ENCODE measurements at regions not wholly inside any gene's neighbourhood (a gene's known extent, or its start where the extent isn't known, plus 50 kb on each side); places are given as distances from the start of the nearest gene placed in this dataset.

GRCh38 chr9:78383130-78383529 lies 86.2 kb downstream of the PSAT1 start:
- H3K4me3 Mint-ChIP-seq = no peak overlapping the region
- CTCF ChIA-PET = no interaction called here
- H3K4me1 Mint-ChIP-seq = no peaks in the 10 kb centered on the region
- H3K36me3 Mint-ChIP-seq = no peaks in the 10 kb centered on the region
- no peak for DNase-seq
- H3K9me3 Mint-ChIP-seq = no peaks in the 10 kb centered on the region
- peaks cover 22% of the 10 kb centered on the region for H3K27me3 Mint-ChIP-seq
- H3K27ac Mint-ChIP-seq = no peak overlapping the region

- Mint-ChIP-seq H3K4me3 (no peak overlapping the region), H3K9me3 (no peaks in the 10 kb centered on the region), H3K27ac (no peak overlapping the region), H3K27me3 (peaks cover 8% of the 10 kb centered on the region), H3K4me1 (no peaks in the 10 kb centered on the region), H3K36me3 (no peaks in the 10 kb centered on the region)
- no peak for DNase-seq
- CTCF ChIA-PET = no interaction called here
Measured at GRCh38 chr9:78386348-78386747, 89.4 kb downstream of the PSAT1 start.

GRCh38 chr9:78386773-78387172 lies 89.8 kb downstream of the PSAT1 start:
- Mint-ChIP-seq H3K27ac (no peak overlapping the region), H3K27me3 (peaks cover 8% of the 10 kb centered on the region), H3K4me1 (no peaks in the 10 kb centered on the region), H3K9me3 (no peaks in the 10 kb centered on the region), H3K36me3 (no peaks in the 10 kb centered on the region), H3K4me3 (no peak overlapping the region)
- DNase-seq = no peak
- CTCF ChIA-PET = no interaction called here

- H3K27me3 Mint-ChIP-seq = no peaks in the 10 kb centered on the region
- no peaks in the 10 kb centered on the region for H3K36me3 Mint-ChIP-seq
- H3K4me1 Mint-ChIP-seq = no peaks in the 10 kb centered on the region
Measured at GRCh38 chr9:78393340-78393739, 96.4 kb downstream of the PSAT1 start.

GRCh38 chr9:78393932-78394331 lies 97.0 kb downstream of the PSAT1 start:
- H3K36me3 Mint-ChIP-seq = no peaks in the 10 kb centered on the region
- peaks cover 9% of the 10 kb centered on the region for H3K9me3 Mint-ChIP-seq
- no peaks in the 10 kb centered on the region for H3K27me3 Mint-ChIP-seq
- no peak overlapping the region for H3K4me3 Mint-ChIP-seq
- H3K4me1 Mint-ChIP-seq = no peaks in the 10 kb centered on the region
- CTCF ChIA-PET = no interaction called here
- no peak for DNase-seq
- H3K27ac Mint-ChIP-seq = no peak overlapping the region

More at GRCh38 chr9:78393340-78393739, 96.4 kb downstream of the PSAT1 start:
- CTCF ChIA-PET = no interaction called here
- DNase-seq = no peak
- Mint-ChIP-seq H3K9me3 (peaks cover 9% of the 10 kb centered on the region), H3K4me3 (no peak overlapping the region), H3K27ac (no peak overlapping the region)

GRCh38 chr9:78396087-78396486 lies 99.2 kb downstream of the PSAT1 start:
- CTCF ChIA-PET = no interaction called here
- no peak overlapping the region for H3K4me3 Mint-ChIP-seq
- DNase-seq = no peak
- H3K27ac Mint-ChIP-seq = no peak overlapping the region
- H3K36me3 Mint-ChIP-seq = no peaks in the 10 kb centered on the region
- no peaks in the 10 kb centered on the region for H3K27me3 Mint-ChIP-seq
- H3K9me3 Mint-ChIP-seq = peaks cover 9% of the 10 kb centered on the region
- no peaks in the 10 kb centered on the region for H3K4me1 Mint-ChIP-seq

GRCh38 chr9:78397045-78397444 lies 100.1 kb downstream of the PSAT1 start:
- H3K27me3 Mint-ChIP-seq = no peaks in the 10 kb centered on the region
- no peaks in the 10 kb centered on the region for H3K36me3 Mint-ChIP-seq
- peaks cover 9% of the 10 kb centered on the region for H3K9me3 Mint-ChIP-seq
- H3K27ac Mint-ChIP-seq = no peak overlapping the region
- no peak for DNase-seq
- H3K4me3 Mint-ChIP-seq = no peak overlapping the region
- CTCF ChIA-PET = no interaction called here
- no peaks in the 10 kb centered on the region for H3K4me1 Mint-ChIP-seq

- no peak for DNase-seq
- Mint-ChIP-seq H3K4me3 (no peak overlapping the region), H3K9me3 (peaks cover 9% of the 10 kb centered on the region), H3K27me3 (no peaks in the 10 kb centered on the region), H3K27ac (no peak overlapping the region), H3K36me3 (no peaks in the 10 kb centered on the region), H3K4me1 (no peaks in the 10 kb centered on the region)
- CTCF ChIA-PET = no interaction called here
Measured at GRCh38 chr9:78397454-78397853, 100.5 kb downstream of the PSAT1 start.

- CTCF ChIA-PET = no interaction called here
- no peak overlapping the region for H3K27ac Mint-ChIP-seq
- no peaks in the 10 kb centered on the region for H3K4me1 Mint-ChIP-seq
- H3K36me3 Mint-ChIP-seq = no peaks in the 10 kb centered on the region
- peaks cover 6% of the 10 kb centered on the region for H3K27me3 Mint-ChIP-seq
- no peak for DNase-seq
- H3K9me3 Mint-ChIP-seq = peaks cover 9% of the 10 kb centered on the region
- H3K4me3 Mint-ChIP-seq = no peak overlapping the region
Measured at GRCh38 chr9:78399153-78399552, 102.2 kb downstream of the PSAT1 start.

- Mint-ChIP-seq H3K36me3 (no peaks in the 10 kb centered on the region), H3K9me3 (peaks cover 2% of the 10 kb centered on the region)
- CTCF ChIA-PET = no interaction called here
Measured at GRCh38 chr9:78400496-78400895, 103.6 kb downstream of the PSAT1 start.

GRCh38 chr9:78405461-78405860 lies 108.5 kb downstream of the PSAT1 start:
- no peaks in the 10 kb centered on the region for H3K9me3 Mint-ChIP-seq
- no peak overlapping the region for H3K27ac Mint-ChIP-seq
- no peak for DNase-seq
- no peaks in the 10 kb centered on the region for H3K4me1 Mint-ChIP-seq
- no peak overlapping the region for H3K4me3 Mint-ChIP-seq
- CTCF ChIA-PET = no interaction called here
- peaks cover 6% of the 10 kb centered on the region for H3K27me3 Mint-ChIP-seq
- no peaks in the 10 kb centered on the region for H3K36me3 Mint-ChIP-seq

More at GRCh38 chr9:78400496-78400895, 103.6 kb downstream of the PSAT1 start:
- Mint-ChIP-seq H3K4me3 (no peak overlapping the region), H3K27me3 (peaks cover 6% of the 10 kb centered on the region), H3K27ac (no peak overlapping the region), H3K4me1 (no peaks in the 10 kb centered on the region)
- no peak for DNase-seq

GRCh38 chr9:78406146-78406545 lies 109.2 kb downstream of the PSAT1 start:
- H3K27ac Mint-ChIP-seq = no peak overlapping the region
- DNase-seq = no peak
- H3K36me3 Mint-ChIP-seq = no peaks in the 10 kb centered on the region
- no peaks in the 10 kb centered on the region for H3K4me1 Mint-ChIP-seq
- CTCF ChIA-PET = no interaction called here
- H3K9me3 Mint-ChIP-seq = no peaks in the 10 kb centered on the region
- no peak overlapping the region for H3K4me3 Mint-ChIP-seq
- peaks cover 6% of the 10 kb centered on the region for H3K27me3 Mint-ChIP-seq

GRCh38 chr9:78406933-78407332 lies 110.0 kb downstream of the PSAT1 start:
- H3K9me3 Mint-ChIP-seq = no peaks in the 10 kb centered on the region
- CTCF ChIA-PET = no interaction called here
- DNase-seq = no peak
- H3K27ac Mint-ChIP-seq = no peak overlapping the region
- H3K4me1 Mint-ChIP-seq = no peaks in the 10 kb centered on the region
- peaks cover 6% of the 10 kb centered on the region for H3K27me3 Mint-ChIP-seq
- no peak overlapping the region for H3K4me3 Mint-ChIP-seq
- H3K36me3 Mint-ChIP-seq = no peaks in the 10 kb centered on the region

- CTCF ChIA-PET = no interaction called here
- no peak overlapping the region for H3K4me3 Mint-ChIP-seq
- no peak overlapping the region for H3K27ac Mint-ChIP-seq
- no peaks in the 10 kb centered on the region for H3K9me3 Mint-ChIP-seq
- no peak for DNase-seq
- no peaks in the 10 kb centered on the region for H3K4me1 Mint-ChIP-seq
- no peaks in the 10 kb centered on the region for H3K36me3 Mint-ChIP-seq
- peaks cover 5% of the 10 kb centered on the region for H3K27me3 Mint-ChIP-seq
Measured at GRCh38 chr9:78407636-78408312, 110.8 kb downstream of the PSAT1 start.

GRCh38 chr9:78408388-78408787 lies 111.5 kb downstream of the PSAT1 start:
- Mint-ChIP-seq H3K27ac (no peak overlapping the region), H3K36me3 (no peaks in the 10 kb centered on the region), H3K4me1 (no peaks in the 10 kb centered on the region), H3K4me3 (no peak overlapping the region), H3K27me3 (no peaks in the 10 kb centered on the region), H3K9me3 (no peaks in the 10 kb centered on the region)
- CTCF ChIA-PET = no interaction called here
- DNase-seq = no peak

Measured in activated naive CD4-positive, alpha-beta T cell treated with anti-CD3 and anti-CD28 coated beads, Interleukin-2, amount 10 ng/mL, durations not matched to agents 7 days and 5 days (primary cell).